ENCODE measurements at regions not wholly inside any gene's neighbourhood (a gene's known extent, or its start where the extent isn't known, plus 50 kb on each side); places are given as distances from the start of the nearest gene placed in this dataset.

DNA sequence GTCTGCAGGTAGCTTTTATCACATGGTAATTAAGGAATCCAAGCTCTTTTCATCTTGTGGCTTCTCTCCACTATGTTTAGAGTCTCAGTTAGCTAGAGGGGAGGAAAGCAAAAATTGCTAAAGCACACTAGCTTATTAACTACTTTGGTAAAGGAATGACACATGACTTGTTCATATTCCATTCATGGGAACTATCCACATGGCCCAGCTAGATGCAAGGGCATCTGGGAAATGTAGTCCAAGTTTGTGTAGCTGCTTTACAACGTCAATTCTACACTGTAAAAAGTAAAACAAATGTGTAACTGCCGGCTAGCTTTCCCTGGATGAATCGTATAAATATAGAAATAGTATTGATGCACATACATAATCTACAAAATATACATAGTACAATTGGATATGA lies 244.5 kb upstream of the LRFN5 start:
- TF ChIP-seq CEBPB (IDR thresholded peaks at IDR 0.05) (no peak), ZFP36 (IDR thresholded peaks at IDR 0.05; ENCODE audit: borderline replicate concordance, partially characterized antibody) (no peak), MAFK (IDR thresholded peaks at IDR 0.05; ENCODE audit: partially characterized antibody) (no peak), ESRRA (IDR thresholded peaks at IDR 0.05; ENCODE audit: borderline replicate concordance, low read length) (no peak)
- TF ChIP-seq, protein P1, sequence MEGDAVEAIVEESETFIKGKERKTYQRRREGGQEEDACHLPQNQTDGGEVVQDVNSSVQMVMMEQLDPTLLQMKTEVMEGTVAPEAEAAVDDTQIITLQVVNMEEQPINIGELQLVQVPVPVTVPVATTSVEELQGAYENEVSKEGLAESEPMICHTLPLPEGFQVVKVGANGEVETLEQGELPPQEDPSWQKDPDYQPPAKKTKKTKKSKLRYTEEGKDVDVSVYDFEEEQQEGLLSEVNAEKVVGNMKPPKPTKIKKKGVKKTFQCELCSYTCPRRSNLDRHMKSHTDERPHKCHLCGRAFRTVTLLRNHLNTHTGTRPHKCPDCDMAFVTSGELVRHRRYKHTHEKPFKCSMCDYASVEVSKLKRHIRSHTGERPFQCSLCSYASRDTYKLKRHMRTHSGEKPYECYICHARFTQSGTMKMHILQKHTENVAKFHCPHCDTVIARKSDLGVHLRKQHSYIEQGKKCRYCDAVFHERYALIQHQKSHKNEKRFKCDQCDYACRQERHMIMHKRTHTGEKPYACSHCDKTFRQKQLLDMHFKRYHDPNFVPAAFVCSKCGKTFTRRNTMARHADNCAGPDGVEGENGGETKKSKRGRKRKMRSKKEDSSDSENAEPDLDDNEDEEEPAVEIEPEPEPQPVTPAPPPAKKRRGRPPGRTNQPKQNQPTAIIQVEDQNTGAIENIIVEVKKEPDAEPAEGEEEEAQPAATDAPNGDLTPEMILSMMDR (IDR thresholded peaks at IDR 0.05): no peak

Measured in A549 (cell line).